Neural progenitor cell (in vitro differentiated cells): ENCODE measurements at regions not wholly inside any gene's neighbourhood (a gene's known extent, or its start where the extent isn't known, plus 50 kb on each side); places are given as distances from the start of the nearest gene placed in this dataset.
"Not testable (repeated sequence)": the region's sequence is repeated elsewhere in the genome, so short reads cannot be mapped to it uniquely, and the experiment has no call there.

Experiments
- DNase-seq: peaks from one replicate; pipeline ENCODE4 v3.0.0-alpha.2; 2016; ENCODE audit warnings: low spot score
- H2AFZ ChIP-seq: fragments of 200-600 bp; sonication (generic); replicated peaks from 2 replicates; pipeline ENCODE4 v1.6.1; 2016; ENCODE audit warnings: antibody characterized with exemption
- H3F3A ChIP-seq: fragments of 200-600 bp; sonication (generic); 2 replicates; pipeline ENCODE4 v1.6.1; 2016; ENCODE audit warnings: antibody characterized with exemption, low read depth
- H3K27ac ChIP-seq: fragments of 200-600 bp; sonication (generic); 2 replicates; pipeline ENCODE4 v1.5.1; 2016; ENCODE audit warnings: mild to moderate bottlenecking
- H3K27me3 ChIP-seq: fragments of 200-600 bp; sonication (generic); 2 replicates; pipeline ENCODE4 v1.6.1; 2016; ENCODE audit warnings: mild to moderate bottlenecking, moderate library complexity
- H3K36me3 ChIP-seq: fragments of 200-600 bp; sonication (generic); 2 replicates; pipeline ENCODE4 v1.5.1; 2016
- H3K4me1 ChIP-seq: fragments of 200-600 bp; sonication (generic); 2 replicates; pipeline ENCODE4 v1.6.1; 2016; ENCODE audit warnings: mixed run types
- H3K4me2 ChIP-seq: fragments of 200-600 bp; sonication (generic); 2 replicates; pipeline ENCODE4 v1.6.1; 2016
- H3K4me3 ChIP-seq: fragments of 200-600 bp; sonication (generic); 2 replicates; pipeline ENCODE4 v1.5.1; 2016
- H3K79me2 ChIP-seq: fragments of 200-600 bp; sonication (generic); 2 replicates; pipeline ENCODE4 v1.6.1; 2016; ENCODE audit warnings: low read depth
- H3K9ac ChIP-seq: fragments of 200-600 bp; sonication (generic); 2 replicates; pipeline ENCODE4 v1.6.1; 2016
- H3K9me3 ChIP-seq: fragments of 200-600 bp; sonication (generic); 2 replicates; pipeline ENCODE4 v1.5.1; 2016; ENCODE audit warnings: low read depth
- H4K20me1 ChIP-seq: fragments of 200-600 bp; sonication (generic); 2 replicates; pipeline ENCODE4 v1.6.1; 2016; ENCODE audit warnings: low read depth
- H3K27ac Mint-ChIP-seq: 3 replicates; pipeline ENCODE4 v1.8.0; 2021; ENCODE audit warnings: mixed read lengths
- H3K27me3 Mint-ChIP-seq: 2 replicates; pipeline ENCODE4 v1.8.0; 2022; ENCODE audit warnings: low read depth, mild to moderate bottlenecking, inconsistent platforms, moderate library complexity, mixed read lengths; ENCODE audit not compliant: insufficient read depth
- H3K36me3 Mint-ChIP-seq: 3 replicates; pipeline ENCODE4 v1.8.0; 2021; ENCODE audit warnings: mixed read lengths
- H3K4me1 Mint-ChIP-seq: 3 replicates; pipeline ENCODE4 v1.8.0; 2021; ENCODE audit warnings: mixed read lengths
- H3K4me3 Mint-ChIP-seq: 3 replicates; pipeline ENCODE4 v1.8.0; 2021; ENCODE audit warnings: mild to moderate bottlenecking, moderate library complexity, mixed read lengths
- H3K9me3 Mint-ChIP-seq: 3 replicates; pipeline ENCODE4 v1.8.0; 2020; ENCODE audit warnings: mixed read lengths
- CTCF ChIP-seq: fragments of 200-600 bp; sonication (generic); IDR thresholded peaks from 2 replicates; pipeline ENCODE4 v1.5.1; 2017; ENCODE audit warnings: antibody characterized with exemption, mild to moderate bottlenecking
- EZH2 ChIP-seq: fragments of 200-600 bp; sonication (generic); IDR thresholded peaks from 2 replicates; pipeline ENCODE4 v1.6.1; 2017; ENCODE audit warnings: antibody characterized with exemption, mild to moderate bottlenecking, moderate library complexity
- EZH2phosphoT487 ChIP-seq: fragments of 200-600 bp; sonication (generic); IDR thresholded peaks from 2 replicates; pipeline ENCODE4 v1.6.1; 2017; ENCODE audit warnings: antibody characterized with exemption

- no peaks in the 10 kb centered on the region for H3K27me3 Mint-ChIP-seq
- Histone ChIP-seq H3K4me2 (no peak overlapping the region), H3F3A (no peaks in the 10 kb centered on the region), H3K36me3 (no peaks in the 10 kb centered on the region), H3K4me3 (no peak overlapping the region), H3K9me3 (no peaks in the 10 kb centered on the region), H4K20me1 (no peaks in the 10 kb centered on the region), H3K27ac (no peak overlapping the region), H3K4me1 (peaks cover 7% of the 10 kb centered on the region), H3K9ac (no peak overlapping the region), H2AFZ (no peak overlapping the region), H3K79me2 (no peaks in the 10 kb centered on the region), H3K27me3 (no peaks in the 10 kb centered on the region)
- no peak for DNase-seq
- H3K27ac Mint-ChIP-seq: no peak overlapping the region
- peaks cover 14% of the 10 kb centered on the region for H3K4me1 Mint-ChIP-seq
- H3K4me3 Mint-ChIP-seq: no peak overlapping the region
- TF ChIP-seq EZH2: no peak
- no peak for TF ChIP-seq EZH2phosphoT487
- no peak for TF ChIP-seq CTCF
- no peaks in the 10 kb centered on the region for H3K9me3 Mint-ChIP-seq
- H3K36me3 Mint-ChIP-seq: no peaks in the 10 kb centered on the region
Measured at GRCh38 chr1:99551812-99552614, 93.9 kb upstream of the PALMD start.

DNA sequence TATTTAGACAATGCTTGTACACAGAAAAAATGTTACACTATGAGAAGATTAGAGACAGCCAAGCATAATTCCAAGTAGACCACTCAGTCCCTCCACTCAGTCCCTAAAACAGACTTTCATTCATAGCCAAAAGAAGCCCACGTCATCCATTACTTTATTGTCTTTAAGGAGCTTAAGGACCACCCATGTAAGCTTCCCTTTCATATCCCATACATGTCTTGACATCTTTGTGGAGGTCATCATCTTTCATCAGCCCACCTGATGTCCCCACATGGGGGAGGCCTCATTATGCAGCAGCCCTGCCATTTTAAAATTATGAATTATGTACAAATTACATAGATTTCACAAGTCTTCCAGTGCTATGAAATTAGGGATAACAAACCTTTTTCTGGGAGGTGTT lies 92.6 kb upstream of the PALMD start:
- peaks cover 14% of the 10 kb centered on the region for H3K4me1 Mint-ChIP-seq
- Histone ChIP-seq H3K4me1 (peaks cover 7% of the 10 kb centered on the region), H3K27ac (no peak overlapping the region), H3K27me3 (no peaks in the 10 kb centered on the region), H3K79me2 (no peaks in the 10 kb centered on the region), H2AFZ (no peak overlapping the region), H3K9me3 (no peaks in the 10 kb centered on the region), H3K4me2 (no peak overlapping the region), H3K4me3 (no peak overlapping the region), H3F3A (no peaks in the 10 kb centered on the region), H3K36me3 (no peaks in the 10 kb centered on the region), H4K20me1 (no peaks in the 10 kb centered on the region), H3K9ac (no peak overlapping the region)
- no peak for DNase-seq
- H3K4me3 Mint-ChIP-seq: no peak overlapping the region
- no peak for TF ChIP-seq CTCF
- H3K27ac Mint-ChIP-seq: no peak overlapping the region
- no peaks in the 10 kb centered on the region for H3K27me3 Mint-ChIP-seq
- no peaks in the 10 kb centered on the region for H3K36me3 Mint-ChIP-seq
- H3K9me3 Mint-ChIP-seq: no peaks in the 10 kb centered on the region

- not testable (repeated sequence) for H2AFZ ChIP-seq, H3K4me2 ChIP-seq, H3K9ac ChIP-seq, H3K9me3 ChIP-seq, H3K27ac Mint-ChIP-seq, H4K20me1 ChIP-seq, H3K27ac ChIP-seq, H3K27me3 ChIP-seq, H3K9me3 Mint-ChIP-seq, H3K4me1 ChIP-seq, H3K4me3 Mint-ChIP-seq, H3K79me2 ChIP-seq, H3K36me3 ChIP-seq, H3K27me3 Mint-ChIP-seq, H3K4me3 ChIP-seq, DNase-seq, H3F3A ChIP-seq, H3K36me3 Mint-ChIP-seq
- H3K4me1 Mint-ChIP-seq: peaks cover 14% of the 10 kb centered on the region
Measured at GRCh38 chr1:99553819-99554218, 92.1 kb upstream of the PALMD start.

- TF ChIP-seq EZH2 (no peak), CTCF (no peak), EZH2phosphoT487 (no peak)
- Histone ChIP-seq H3K9me3 (no peaks in the 10 kb centered on the region), H3K4me1 (peaks cover 7% of the 10 kb centered on the region), H3F3A (no peaks in the 10 kb centered on the region), H3K4me2 (no peak overlapping the region), H3K27me3 (no peaks in the 10 kb centered on the region), H3K27ac (no peak overlapping the region), H4K20me1 (no peaks in the 10 kb centered on the region), H3K9ac (no peak overlapping the region), H3K79me2 (no peaks in the 10 kb centered on the region), H3K36me3 (no peaks in the 10 kb centered on the region), H2AFZ (no peak overlapping the region), H3K4me3 (no peak overlapping the region)
- Mint-ChIP-seq H3K36me3 (no peaks in the 10 kb centered on the region), H3K4me1 (peaks cover 14% of the 10 kb centered on the region), H3K27me3 (no peaks in the 10 kb centered on the region), H3K4me3 (no peak overlapping the region), H3K9me3 (no peaks in the 10 kb centered on the region), H3K27ac (no peak overlapping the region)
- no peak for DNase-seq
Measured at GRCh38 chr1:99554727-99555126, 91.2 kb upstream of the PALMD start.
